ENCODE measurements at regions not wholly inside any gene's neighbourhood (a gene's known extent, or its start where the extent isn't known, plus 50 kb on each side); places are given as distances from the start of the nearest gene placed in this dataset.

DNA sequence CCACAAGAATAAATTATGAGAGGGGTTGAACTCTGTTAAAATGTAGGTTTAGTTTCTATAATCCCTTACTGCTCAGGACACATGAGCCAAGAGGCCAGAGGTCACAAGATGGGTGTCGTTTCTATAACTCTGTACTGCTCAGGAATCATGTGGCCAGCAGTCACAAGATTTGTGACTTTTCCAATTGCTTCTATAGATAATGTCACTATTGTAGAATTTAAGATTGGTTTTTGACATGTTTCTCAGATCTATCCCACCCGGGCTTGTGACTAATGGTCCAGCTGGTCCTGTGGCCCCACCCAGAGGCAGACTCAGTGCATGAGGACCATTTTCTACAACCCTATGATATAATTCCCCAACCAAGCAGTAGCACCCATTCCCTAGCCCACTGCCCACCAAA lies 662.0 kb upstream of the KLF12 start:
- TF ChIP-seq, protein P1, sequence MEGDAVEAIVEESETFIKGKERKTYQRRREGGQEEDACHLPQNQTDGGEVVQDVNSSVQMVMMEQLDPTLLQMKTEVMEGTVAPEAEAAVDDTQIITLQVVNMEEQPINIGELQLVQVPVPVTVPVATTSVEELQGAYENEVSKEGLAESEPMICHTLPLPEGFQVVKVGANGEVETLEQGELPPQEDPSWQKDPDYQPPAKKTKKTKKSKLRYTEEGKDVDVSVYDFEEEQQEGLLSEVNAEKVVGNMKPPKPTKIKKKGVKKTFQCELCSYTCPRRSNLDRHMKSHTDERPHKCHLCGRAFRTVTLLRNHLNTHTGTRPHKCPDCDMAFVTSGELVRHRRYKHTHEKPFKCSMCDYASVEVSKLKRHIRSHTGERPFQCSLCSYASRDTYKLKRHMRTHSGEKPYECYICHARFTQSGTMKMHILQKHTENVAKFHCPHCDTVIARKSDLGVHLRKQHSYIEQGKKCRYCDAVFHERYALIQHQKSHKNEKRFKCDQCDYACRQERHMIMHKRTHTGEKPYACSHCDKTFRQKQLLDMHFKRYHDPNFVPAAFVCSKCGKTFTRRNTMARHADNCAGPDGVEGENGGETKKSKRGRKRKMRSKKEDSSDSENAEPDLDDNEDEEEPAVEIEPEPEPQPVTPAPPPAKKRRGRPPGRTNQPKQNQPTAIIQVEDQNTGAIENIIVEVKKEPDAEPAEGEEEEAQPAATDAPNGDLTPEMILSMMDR (IDR thresholded peaks at IDR 0.05; ENCODE audit: low read length) = no peak
- TF ChIP-seq EZH2phosphoT487 (IDR thresholded peaks at IDR 0.05; ENCODE audit: low read length) (no peak), EZH2 (optimal IDR thresholded peaks at IDR 0.05; ENCODE audit: low read depth, low read length) (no peak)
